H1 (cell line): ENCODE measurements at regions not wholly inside any gene's neighbourhood (a gene's known extent, or its start where the extent isn't known, plus 50 kb on each side); places are given as distances from the start of the nearest gene placed in this dataset.
A peak's percentile ranks its signal among the peaks of the same experiment; 100 is the strongest.

Source experiments
- CTCF ChIA-PET: fragments of 300-600 bp; sonication (Branson Sonifier 250); formaldehyde crosslinking; loops from one replicate; lab custom pipeline; 2021; ENCODE audit not compliant: partially characterized antibody; lab: Charles Lee
- POLR2A ChIA-PET: fragments of 300-600 bp; sonication (Branson Sonifier 250); formaldehyde crosslinking; loops from one replicate; lab custom pipeline; 2021; ENCODE audit warnings: inconsistent platforms; ENCODE audit not compliant: partially characterized antibody; lab: Charles Lee
- DNase-seq, 2 experiments: peaks; one replicate each; pipeline versions ENCODE4 v3.0.0 to v3.0.0-alpha.2; 2010 to 2022; ENCODE audit warnings: low spot score in 2 of 2, low read depth in 1 of 2, mixed read lengths in 1 of 2
- FAIRE-seq: peaks from 2 replicates; lab custom pipeline; 2011; peaks lifted over from hg19 to GRCh38; lab: Jason Lieb, UNC
- H2AFZ ChIP-seq: 2 replicates; pipeline ENCODE4 v1.8.1; 2012; ENCODE audit warnings: low read length, inconsistent platforms
- H2AK5ac ChIP-seq: 2 replicates; pipeline ENCODE4 v1.6.1; 2013; ENCODE audit warnings: low read depth, low read length
- H2BK120ac ChIP-seq: replicated peaks from 2 replicates; pipeline ENCODE3; 2013; ENCODE audit warnings: low read depth, low read length, inconsistent platforms
- H2BK12ac ChIP-seq: 2 replicates; pipeline ENCODE4 v1.6.1; 2013; ENCODE audit warnings: low read depth, low read length
- H2BK15ac ChIP-seq: 2 replicates; pipeline ENCODE4 v1.6.1; 2013; ENCODE audit warnings: low read length
- H2BK20ac ChIP-seq: 2 replicates; pipeline ENCODE4 v1.6.1; 2013; ENCODE audit warnings: low read length
- H2BK5ac ChIP-seq: 2 replicates; pipeline ENCODE4 v1.6.1; 2013; ENCODE audit warnings: low read depth, low read length
- H3K14ac ChIP-seq: 2 replicates; pipeline ENCODE4 v1.6.1; 2013; ENCODE audit warnings: inconsistent platforms; ENCODE audit not compliant: insufficient read length
- H3K18ac ChIP-seq: 2 replicates; pipeline ENCODE4 v1.6.1; 2013; ENCODE audit warnings: low read length; ENCODE audit errors: extremely low read depth
- H3K23ac ChIP-seq: 2 replicates; pipeline ENCODE4 v1.6.1; 2013; ENCODE audit warnings: inconsistent platforms; ENCODE audit not compliant: insufficient read length
- H3K23me2 ChIP-seq: 2 replicates; pipeline ENCODE4 v1.6.1; 2013; ENCODE audit warnings: low read depth, low read length
- H3K27ac ChIP-seq: 2 replicates; pipeline ENCODE4 v1.6.1; 2011; ENCODE audit warnings: low read depth, low read length, inconsistent platforms
- H3K27me3 ChIP-seq, 4 experiments: replicated peaks in 1 of 4; 1 replicate in 1 of 4; 2 replicates in 3 of 4; pipeline versions ENCODE4 v1.6.1 to v1.8.1; 2011 to 2013; ENCODE audit warnings: low read length in 3 of 4, mild to moderate bottlenecking in 3 of 4, inconsistent platforms in 2 of 4, mixed read lengths in 2 of 4, moderate library complexity in 1 of 4; ENCODE audit not compliant: control insufficient read depth in 3 of 4, insufficient read depth in 3 of 4; ENCODE audit errors: extremely low read depth in 1 of 4
- H3K36me3 ChIP-seq, 4 experiments: 2 replicates each; pipeline versions ENCODE4 v1.6.1 to v1.8.1; 2011 to 2013; ENCODE audit warnings: mild to moderate bottlenecking in 4 of 4, low read length in 3 of 4, moderate library complexity in 2 of 4, control low read depth in 1 of 4, inconsistent platforms in 1 of 4; ENCODE audit not compliant: insufficient read depth in 4 of 4, control insufficient read depth in 2 of 4
- H3K4ac ChIP-seq: replicated peaks from 2 replicates; pipeline ENCODE3; 2013; ENCODE audit warnings: low read length, low read depth, mixed read lengths, inconsistent platforms; ENCODE audit not compliant: insufficient read length
- H3K4me1 ChIP-seq, 4 experiments: replicated peaks in 1 of 4; 1 replicate in 1 of 4; 2 replicates in 3 of 4; pipeline versions ENCODE4 v1.6.1 to v1.8.1; 2011 to 2013; ENCODE audit warnings: low read length in 3 of 4, inconsistent platforms in 2 of 4, mixed read lengths in 1 of 4; ENCODE audit not compliant: insufficient read depth in 4 of 4, control insufficient read depth in 3 of 4
- H3K4me2 ChIP-seq, 2 experiments: 2 replicates each; pipeline versions ENCODE4 v1.6.1 to v1.8.1; 2011 to 2013; ENCODE audit warnings: low read depth in 2 of 2, low read length in 2 of 2, control low read depth in 1 of 2, inconsistent platforms in 1 of 2, mild to moderate bottlenecking in 1 of 2; ENCODE audit not compliant: insufficient read depth in 1 of 2
- H3K4me3 ChIP-seq, 4 experiments: fragments of 200-600, 300-600 bp in 1 of 4; sonication (generic), shearing (Covaris generic), sonication (Bioruptor Twin) in 1 of 4; 2 replicates each; pipeline versions ENCODE4 v1.5.1 to v1.8.1; 2011 to 2016; ENCODE audit warnings: low read length in 4 of 4, low read depth in 3 of 4, control low read depth in 2 of 4, inconsistent platforms in 2 of 4, mild to moderate bottlenecking in 2 of 4, mixed read lengths in 1 of 4, moderate library complexity in 1 of 4; ENCODE audit not compliant: insufficient read depth in 2 of 4; ENCODE audit errors: extremely low read depth in 1 of 4
- H3K56ac ChIP-seq: replicated peaks from 2 replicates; pipeline ENCODE3; 2013; ENCODE audit warnings: low read depth, mild to moderate bottlenecking, mixed read lengths, low read length, inconsistent platforms; ENCODE audit not compliant: insufficient read length
- H3K79me1 ChIP-seq: 2 replicates; pipeline ENCODE4 v1.6.1; 2013; ENCODE audit warnings: low read depth, low read length, control low read depth
- H3K79me2 ChIP-seq, 2 experiments: 2 replicates each; pipeline versions ENCODE4 v1.6.1 to v1.8.1; 2012 to 2013; ENCODE audit warnings: low read length in 2 of 2, mild to moderate bottlenecking in 2 of 2, inconsistent platforms in 1 of 2; ENCODE audit not compliant: insufficient read depth in 2 of 2, control insufficient read depth in 1 of 2
- H3K9ac ChIP-seq, 4 experiments: replicated peaks in 1 of 4; 1 replicate in 1 of 4; 2 replicates in 3 of 4; pipeline versions ENCODE4 v1.6.1 to v1.8.1; 2011 to 2013; ENCODE audit warnings: low read depth in 3 of 4, low read length in 3 of 4, control low read depth in 2 of 4, mild to moderate bottlenecking in 2 of 4, moderate library complexity in 2 of 4, inconsistent platforms in 1 of 4; ENCODE audit errors: extremely low read depth in 1 of 4
- H3K9me3 ChIP-seq, 2 experiments: 2 replicates each; pipeline versions ENCODE4 v1.6.1 to v1.8.1; 2012 to 2013; ENCODE audit warnings: mild to moderate bottlenecking in 2 of 2, moderate library complexity in 2 of 2, control low read depth in 1 of 2, inconsistent platforms in 1 of 2, low read depth in 1 of 2, low read length in 1 of 2, mixed read lengths in 1 of 2; ENCODE audit not compliant: insufficient read depth in 2 of 2
- H4K20me1 ChIP-seq, 2 experiments: replicated peaks in 1 of 2; 2 replicates each; pipeline versions ENCODE3 to v1.8.1; 2011 to 2013; ENCODE audit warnings: inconsistent platforms in 2 of 2, low read length in 2 of 2, mild to moderate bottlenecking in 1 of 2; ENCODE audit not compliant: insufficient read depth in 2 of 2, control insufficient read depth in 1 of 2
- H4K5ac ChIP-seq: 2 replicates; pipeline ENCODE4 v1.6.1; 2013; ENCODE audit warnings: low read length, low read depth, mixed read lengths, inconsistent platforms; ENCODE audit not compliant: insufficient read length
- H4K8ac ChIP-seq: 2 replicates; pipeline ENCODE4 v1.8.0; 2013; ENCODE audit warnings: mild to moderate bottlenecking, moderate library complexity, low read length, inconsistent platforms; ENCODE audit not compliant: insufficient read depth; ENCODE audit errors: extremely low read depth
- H4K91ac ChIP-seq: replicated peaks from 2 replicates; pipeline ENCODE3; 2013; ENCODE audit warnings: low read length, mixed read lengths, inconsistent platforms; ENCODE audit not compliant: insufficient read length
- ATF3 ChIP-seq: IDR thresholded peaks from 2 replicates; pipeline ENCODE4 v1.6.1; 2011; ENCODE audit warnings: low read depth, mild to moderate bottlenecking, low read length; ENCODE audit not compliant: insufficient read depth
- CBX5 ChIP-seq: fragments of 300-800, 300-1000 bp; sonication (generic); IDR thresholded peaks from 2 replicates; pipeline ENCODE4 v1.7.1; 2016; ENCODE audit warnings: antibody characterized with exemption, low read length, low read depth
- CHD1 ChIP-seq: IDR thresholded peaks from 2 replicates; pipeline ENCODE4 v1.6.1; 2012; ENCODE audit warnings: low read depth, low read length, improper control_type of control experiment
- CREB1 ChIP-seq: IDR thresholded peaks from 2 replicates; pipeline ENCODE4 v1.6.1; 2012; ENCODE audit warnings: inconsistent platforms
- E2F6 ChIP-seq: IDR thresholded peaks from 2 replicates; pipeline ENCODE4 v1.6.1; 2012; ENCODE audit warnings: inconsistent platforms
- KDM5A ChIP-seq: fragments of 200-600 bp; IDR thresholded peaks from 2 replicates; pipeline ENCODE4 v1.7.1; 2012; ENCODE audit warnings: mild to moderate bottlenecking, low read length, inconsistent platforms, mixed read lengths
- RAD21 ChIP-seq, 2 experiments: IDR thresholded peaks in 1 of 2; conservative IDR thresholded peaks in 1 of 2; 2 replicates each; pipeline ENCODE4 v1.6.1; 2011; ENCODE audit warnings: low read depth in 2 of 2, low read length in 2 of 2, improper control_type of control experiment in 1 of 2, inconsistent platforms in 1 of 2, mild to moderate bottlenecking in 1 of 2, moderate library complexity in 1 of 2
- RFX5 ChIP-seq: IDR thresholded peaks from 2 replicates; pipeline ENCODE4 v1.6.1; 2011; ENCODE audit warnings: low read depth, low read length, improper control_type of control experiment, borderline replicate concordance
- SP1 ChIP-seq: IDR thresholded peaks from 2 replicates; pipeline ENCODE4 v1.6.1; 2011; ENCODE audit warnings: low read depth, low read length
- SUZ12 ChIP-seq: fragments of 200-600 bp; sonication (generic); IDR thresholded peaks from 2 replicates; pipeline ENCODE4 v1.6.1; 2012; ENCODE audit warnings: mild to moderate bottlenecking, inconsistent platforms, low read length, moderate library complexity, mixed read lengths
- TBP ChIP-seq: IDR thresholded peaks from 2 replicates; pipeline ENCODE4 v1.6.1; 2011; ENCODE audit warnings: low read depth, low read length, improper control_type of control experiment
- TCF12 ChIP-seq: IDR thresholded peaks from 2 replicates; pipeline ENCODE4 v1.6.1; 2011; ENCODE audit warnings: low read depth, mild to moderate bottlenecking, low read length
- YY1 ChIP-seq: IDR thresholded peaks from 2 replicates; pipeline ENCODE4 v1.6.1; 2011; ENCODE audit warnings: low read depth, mild to moderate bottlenecking, low read length
- WGBS, 2 experiments: shearing (Covaris generic) in 1 of 2; methylation state at CpG; one replicate each; pipeline versions ENCODE4 v1.1.6 to v1.1.7; 2013 to 2015; ENCODE audit warnings: low lambda C conversion rate in 2 of 2, mixed read lengths in 2 of 2, inconsistent platforms in 1 of 2, low coverage in 1 of 2, missing lambda C conversion rate in 1 of 2; ENCODE audit not compliant: insufficient replicate concordance in 2 of 2, insufficient coverage in 1 of 2, insufficient read length in 1 of 2; ENCODE audit errors: extremely low coverage in 1 of 2, missing lambda C conversion rate in 1 of 2; 5-methylcytosine and 5-hydroxymethylcytosine counted together

GRCh38 chr11:115579181-115579825, 75.1 kb upstream of the CADM1 start:
- Histone ChIP-seq H3K27ac (no peak overlapping the region), H3K36me3 (no peaks in the 10 kb centered on the region), H2AFZ (no peak overlapping the region), H4K5ac (no peak overlapping the region), H3K18ac (no peak overlapping the region), H4K20me1 (no peaks in the 10 kb centered on the region), H3K4me3 (no peak overlapping the region), H2BK20ac (no peak overlapping the region), H3K79me2 (no peaks in the 10 kb centered on the region), H2BK5ac (no peak overlapping the region), H3K9ac (no peak overlapping the region), H4K91ac (no peak overlapping the region), H3K14ac (no peak overlapping the region), H3K9me3 (no peaks in the 10 kb centered on the region), H3K4ac (no peak overlapping the region), H3K56ac (no peak overlapping the region), H2BK12ac (0 out of 2 replicates have a peak overlapping the region, but pooled peaks have one; percentile 35), H3K4me1 (peaks cover 2 to 11% (median 5%) of the 10 kb centered on the region in 4 experiments; a peak in 4 of 7 replicates), H3K4me2 (no peak overlapping the region), H2BK15ac (no peak overlapping the region), H3K27me3 (no peaks in the 10 kb centered on the region), H3K79me1 (no peaks in the 10 kb centered on the region), H3K23me2 (no peaks in the 10 kb centered on the region), H2BK120ac (no peak overlapping the region), H4K8ac (no peak overlapping the region), H3K23ac (no peak overlapping the region), H2AK5ac (no peak overlapping the region)
- WGBS, 2 experiments: 97% methylated on average over 5 of the region's 5 CpGs; no CpG with 5 or more reads in 1 of the 2 experiments
- DNase-seq: no peak
- no peak for FAIRE-seq
- POLR2A ChIA-PET: no interaction called here
- CTCF ChIA-PET: interaction anchor here (1.0 kb wide), 1 partner anchor 10 kb away, joined by 3 read pairs; no protein-coding TSS in a partner anchor
- TF ChIP-seq YY1 (no peak), ATF3 (no peak), KDM5A (no peak), CHD1 (no peak), TCF12 (no peak), CBX5 (no peak), RFX5 (no peak), RAD21 (IDR thresholded peaks at IDR 0.05 in 1 of 2, conservative IDR thresholded peaks at IDR 0.05 in 1 of 2; ENCODE audit: low read depth in 2 of 2, low read length in 2 of 2) (no peak), CREB1 (no peak), SUZ12 (no peak), SP1 (no peak), E2F6 (no peak), TBP (no peak)
